ENCODE measurements at regions not wholly inside any gene's neighbourhood (a gene's known extent, or its start where the extent isn't known, plus 50 kb on each side); places are given as distances from the start of the nearest gene placed in this dataset.
"Not testable (repeated sequence)": the region's sequence is repeated elsewhere in the genome, so short reads cannot be mapped to it uniquely, and the experiment has no call there.

DNA sequence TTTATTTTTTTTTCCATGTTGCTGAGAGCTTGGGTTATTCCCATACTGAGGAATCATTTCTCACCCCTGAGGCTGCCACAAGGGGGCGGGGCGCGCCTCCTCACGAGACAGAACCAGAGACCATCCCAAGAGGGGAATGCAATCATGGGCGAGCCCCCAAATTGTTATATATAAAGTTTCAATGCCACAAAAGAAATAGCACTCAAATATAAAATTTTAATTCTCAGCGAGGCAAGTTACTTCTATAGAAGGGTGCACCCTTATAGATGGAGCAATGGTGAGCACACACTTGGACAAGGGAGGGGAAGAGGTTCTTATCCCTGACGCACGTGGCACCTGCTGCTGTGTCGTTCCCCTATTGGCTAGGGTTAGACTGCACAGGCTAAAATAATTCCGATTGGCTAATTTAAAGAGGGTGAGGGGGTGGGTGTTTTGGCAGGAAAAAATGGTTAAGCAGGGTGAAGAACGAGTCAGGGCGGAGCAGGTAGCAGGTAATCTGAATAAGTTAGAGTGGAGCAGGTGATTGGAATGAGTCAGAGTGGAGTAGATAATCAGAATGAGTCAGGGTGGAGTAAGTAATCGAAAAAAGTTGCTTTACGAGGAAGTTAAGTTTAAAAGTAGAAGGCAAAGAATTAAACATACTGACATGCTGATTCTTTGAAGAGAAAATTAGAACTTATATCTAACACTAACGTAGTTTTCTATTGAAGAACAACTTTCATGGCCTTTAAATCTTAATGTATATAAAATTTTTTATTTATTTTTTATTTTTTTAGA is 177.5 kb downstream of the MTCL1 start:
- DNase-seq, result no peak

DNA sequence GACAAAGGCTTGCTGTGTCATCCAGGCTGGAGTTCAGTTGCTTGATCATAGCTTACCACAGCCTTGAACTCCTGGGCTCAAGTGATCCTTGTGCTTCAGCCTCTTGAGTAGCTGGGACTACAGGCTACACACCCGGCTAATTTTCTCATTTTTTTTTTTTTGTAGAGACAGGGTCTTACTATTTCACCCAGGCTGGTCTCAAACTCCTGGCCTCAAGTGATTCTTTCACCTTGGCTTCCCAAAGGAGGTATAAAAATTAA is 178.0 kb downstream of the MTCL1 start:
- DNase-seq, result no peak

DNA sequence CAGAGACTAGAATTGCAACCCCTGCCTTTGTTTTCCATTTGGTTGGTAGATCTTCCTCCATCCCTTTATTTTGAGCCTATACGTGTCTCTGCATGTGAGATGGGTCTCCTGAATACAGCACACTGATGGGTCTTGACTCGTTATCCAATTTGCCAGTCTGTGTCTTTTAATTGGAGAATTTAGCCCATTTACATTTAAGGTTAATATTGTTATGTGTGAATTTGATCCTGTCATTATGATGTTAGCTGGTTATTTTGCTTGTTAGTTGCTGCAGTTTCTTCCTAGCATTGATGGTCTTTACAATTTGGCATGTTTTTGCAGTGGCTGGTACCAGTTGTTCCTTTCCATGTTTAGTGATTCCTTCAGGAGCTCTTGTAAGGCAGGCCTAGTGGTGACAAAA is 182.5 kb downstream of the MTCL1 start:
- not testable (repeated sequence) for DNase-seq

DNA sequence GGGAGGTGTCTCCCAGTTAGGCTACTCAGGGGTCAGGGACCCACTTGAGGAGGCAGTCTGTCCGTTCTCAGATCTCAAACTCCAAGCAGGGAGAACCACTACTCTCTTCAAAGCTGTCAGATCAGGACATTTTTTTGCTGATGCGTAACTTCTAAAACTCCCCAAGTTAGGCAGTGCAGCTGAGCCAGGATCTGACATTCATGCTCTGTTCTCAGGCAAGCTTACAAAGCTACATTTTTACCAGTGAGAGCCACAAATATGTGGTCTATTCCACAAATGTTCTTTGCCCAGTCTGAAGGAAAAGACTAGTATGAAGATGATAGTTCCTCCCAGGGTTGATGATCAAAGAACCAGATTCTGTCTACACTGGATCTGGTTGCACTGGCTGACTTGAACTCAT is 184.1 kb downstream of the MTCL1 start:
- no peak for DNase-seq

DNA sequence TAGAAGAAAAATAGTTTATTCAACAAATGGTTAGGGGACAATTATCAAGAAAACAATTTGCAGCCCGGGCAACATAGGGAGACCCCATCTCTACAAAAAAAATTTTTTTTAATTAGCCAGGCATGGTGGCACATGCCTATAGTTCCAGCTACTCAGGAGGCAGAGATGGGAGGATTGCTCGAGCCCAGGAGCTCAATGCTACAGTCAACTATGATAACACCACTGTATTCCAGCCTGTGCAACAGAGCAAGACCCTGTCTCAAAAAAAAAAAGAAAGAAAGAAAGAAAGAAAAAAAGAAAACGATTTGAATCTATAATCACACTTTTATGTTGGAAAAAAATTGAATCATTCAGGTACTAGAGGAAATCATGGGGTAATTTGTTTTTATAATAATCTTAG is 185.1 kb downstream of the MTCL1 start:
- not testable (repeated sequence) for DNase-seq

DNA sequence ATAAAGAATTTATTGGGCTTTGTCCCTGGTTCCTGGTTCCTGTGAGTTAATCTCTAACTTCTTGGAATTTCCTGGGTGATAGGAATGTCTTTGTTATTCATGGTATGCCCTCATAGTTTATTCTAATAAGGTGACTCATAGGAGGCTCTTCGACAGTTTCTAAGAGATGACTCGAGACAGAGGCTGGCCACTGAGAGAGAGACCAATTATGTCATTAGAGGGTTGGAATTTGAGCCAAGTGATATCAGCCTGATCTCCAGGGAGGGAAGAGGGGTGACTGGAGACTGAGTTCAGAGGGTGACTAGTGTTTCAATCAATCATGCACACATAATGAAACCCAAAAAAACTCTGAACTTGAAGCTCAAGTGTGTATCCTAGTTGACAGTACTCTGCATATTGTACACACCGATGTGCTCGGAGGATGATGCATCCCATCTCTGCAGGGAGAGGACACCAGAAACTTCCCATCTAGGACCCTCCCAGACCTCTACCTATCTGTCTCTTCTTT is 185.7 kb downstream of the MTCL1 start:
- DNase-seq, result no peak

DNA sequence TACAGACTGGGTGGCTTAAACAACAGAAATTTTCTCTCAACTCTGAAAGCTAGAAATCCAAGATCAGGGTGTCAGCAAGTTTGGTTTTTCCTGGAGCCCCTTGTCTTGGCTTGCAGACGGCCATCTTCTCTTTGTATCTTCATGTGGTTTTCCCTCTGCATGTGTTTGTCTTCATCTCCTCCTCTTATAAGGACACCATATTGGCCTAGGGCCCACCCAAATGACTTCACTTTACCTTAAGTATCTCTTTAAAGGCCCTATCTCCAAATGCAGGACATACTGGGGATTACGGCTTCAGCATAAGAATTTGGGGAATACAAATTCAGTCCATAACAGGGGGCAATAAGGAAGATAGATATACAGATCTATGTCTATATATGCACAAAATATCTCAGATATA is 187.9 kb downstream of the MTCL1 start:
- no peak for DNase-seq

DNA sequence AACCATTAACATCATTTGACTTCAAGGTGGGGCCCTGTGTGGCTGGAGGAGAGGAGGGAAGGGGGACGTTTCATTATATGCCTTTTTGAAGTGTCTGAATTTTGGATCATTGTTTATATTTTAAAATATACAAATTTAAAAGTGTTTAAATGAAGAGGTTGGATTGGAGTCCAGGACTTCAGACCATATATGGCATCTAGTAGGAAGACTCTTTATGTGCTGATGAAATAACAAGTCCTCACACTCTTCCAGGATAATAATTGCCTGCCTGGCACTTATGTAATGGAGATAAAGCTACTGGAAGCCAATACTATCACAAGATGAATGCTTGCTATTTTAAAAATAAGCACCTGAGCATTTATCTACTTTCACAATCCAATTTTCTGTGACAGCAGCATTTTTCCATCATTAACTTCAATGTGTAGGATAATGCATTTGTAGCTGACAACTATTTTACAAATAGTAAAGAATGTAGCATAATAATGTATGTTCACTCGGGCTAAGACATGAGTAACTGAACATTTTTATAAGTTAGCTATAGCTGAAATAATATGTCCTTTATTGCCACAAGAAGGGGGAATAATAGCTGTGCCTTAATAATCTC is 188.4 kb downstream of the MTCL1 start:
- DNase-seq, result no peak

DNA sequence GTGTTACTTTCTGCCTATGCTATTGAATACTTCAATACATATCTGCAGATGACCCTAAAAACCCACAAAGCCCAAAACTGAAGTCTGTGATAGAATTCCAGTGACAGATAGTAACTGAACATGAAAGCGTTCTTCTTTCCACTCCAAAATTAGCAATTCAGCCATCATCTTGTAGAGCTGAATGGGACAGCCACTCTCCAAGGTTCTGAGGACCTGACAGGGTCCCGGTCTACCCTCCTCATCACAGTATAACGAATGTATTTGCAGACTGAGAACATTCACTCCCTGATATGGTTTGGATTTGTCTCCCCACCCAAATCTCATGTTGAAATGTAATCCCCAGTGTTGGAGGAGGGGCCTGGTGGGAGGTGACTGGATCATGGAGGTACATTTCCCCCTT is 189.5 kb downstream of the MTCL1 start:
- no peak for DNase-seq

DNA sequence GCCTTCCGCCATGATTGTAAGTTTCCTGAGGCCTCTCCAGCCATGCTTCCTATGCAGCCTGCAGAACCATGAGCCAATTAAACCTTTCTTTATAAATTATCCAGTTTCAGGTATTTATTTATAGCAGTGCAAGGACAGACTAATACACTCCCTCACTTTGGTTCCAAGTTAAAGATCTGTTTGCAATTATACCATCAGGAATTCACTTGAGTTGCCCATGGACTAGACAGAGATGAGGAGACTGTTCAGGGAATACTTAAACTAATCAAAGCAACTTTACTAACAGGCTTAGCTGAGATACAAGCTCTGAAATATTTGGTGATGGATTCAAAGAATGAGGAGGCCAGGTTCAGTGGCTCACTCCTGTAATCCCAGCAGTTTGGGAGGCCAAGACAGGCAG is 190.0 kb downstream of the MTCL1 start:
- DNase-seq, result no peak

DNA sequence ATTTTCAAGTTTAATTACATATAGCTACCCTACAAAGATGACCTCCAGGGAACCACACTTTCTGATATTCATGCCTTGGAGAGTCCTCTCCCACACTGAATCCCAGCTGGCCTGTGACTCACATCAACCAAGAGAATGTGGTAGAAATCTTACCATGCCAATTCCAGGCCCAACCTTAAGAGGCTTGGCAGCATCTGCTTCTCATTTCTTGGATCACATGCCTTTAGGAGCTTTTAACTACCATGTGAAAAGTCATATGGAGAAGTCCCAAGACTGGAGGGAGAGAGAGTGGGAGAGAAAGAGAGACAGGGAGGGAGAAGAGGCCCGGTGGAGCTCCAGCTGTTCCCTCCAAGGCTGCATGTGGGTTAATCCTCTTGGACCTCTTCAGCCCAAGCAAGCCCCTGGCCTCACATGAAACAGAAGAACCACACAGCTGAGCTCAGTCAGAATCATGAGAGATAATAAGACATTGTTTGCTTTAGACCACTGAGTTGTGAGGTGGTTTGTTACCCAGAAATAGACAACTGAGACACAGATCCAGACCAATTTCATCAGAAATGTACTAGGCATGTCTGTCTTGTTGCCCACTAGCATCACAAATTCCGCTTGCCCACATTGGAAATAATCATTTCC is 190.7 kb downstream of the MTCL1 start:
- DNase-seq, result no peak

DNA sequence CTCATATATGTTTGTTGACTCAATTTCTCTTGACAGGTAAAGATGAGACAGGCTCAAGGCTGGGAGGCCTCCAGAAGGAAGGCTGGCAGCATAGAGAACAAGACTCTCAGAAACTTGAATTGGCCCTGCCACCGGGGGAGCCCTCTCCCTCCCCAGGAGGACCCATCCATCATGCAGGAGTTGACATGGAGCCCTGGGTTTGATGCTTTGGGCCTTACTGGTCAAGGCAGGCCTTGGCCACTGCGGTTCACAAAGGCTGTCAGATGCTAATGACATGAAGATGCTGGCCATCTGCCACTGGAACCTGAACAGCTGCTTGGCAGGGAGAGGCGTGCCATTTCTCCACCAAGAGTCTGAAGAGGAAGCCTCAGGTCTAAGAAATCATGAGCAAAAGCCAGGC is 193.6 kb downstream of the MTCL1 start:
- DNase-seq, result no peak

DNA sequence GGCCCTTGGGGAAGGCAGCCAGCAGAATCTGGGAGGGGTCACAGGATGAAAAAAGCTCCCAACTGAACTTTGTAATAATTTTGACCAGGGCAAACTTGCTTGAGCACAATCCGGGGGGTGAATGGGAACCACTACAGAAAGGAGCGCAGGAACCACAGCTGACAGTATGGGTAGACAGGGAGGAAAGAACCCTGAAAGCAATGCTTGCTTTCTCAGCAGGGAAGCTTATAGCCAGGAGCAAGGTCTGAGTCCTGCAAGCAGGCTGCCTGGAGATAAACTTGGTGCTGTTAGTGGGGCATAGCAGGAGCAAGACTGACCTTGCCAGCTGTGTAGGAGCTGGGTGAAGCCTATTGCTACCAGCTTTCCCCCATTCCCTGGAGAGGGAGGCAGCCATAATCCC is 195.2 kb downstream of the MTCL1 start:
- no peak for DNase-seq

DNA sequence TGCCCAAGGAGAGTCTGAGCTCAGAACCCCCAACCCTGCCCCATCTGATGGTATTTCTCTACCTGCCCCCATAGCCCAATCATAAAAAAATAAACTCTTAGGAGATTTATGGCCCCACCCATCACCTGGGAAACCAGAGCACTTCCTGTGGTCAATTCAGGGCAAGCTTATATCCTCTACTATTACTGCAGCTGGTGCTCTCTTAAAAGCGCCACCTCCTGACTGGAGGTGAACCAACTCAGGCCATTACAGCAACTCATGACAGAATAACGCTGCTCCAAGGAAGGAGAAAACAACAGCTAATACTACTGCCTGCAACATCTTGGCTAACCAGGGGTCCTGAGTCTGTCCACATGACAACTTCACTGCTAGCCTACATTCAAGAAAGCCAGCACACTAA is 195.7 kb downstream of the MTCL1 start:
- DNase-seq, result no peak

DNA sequence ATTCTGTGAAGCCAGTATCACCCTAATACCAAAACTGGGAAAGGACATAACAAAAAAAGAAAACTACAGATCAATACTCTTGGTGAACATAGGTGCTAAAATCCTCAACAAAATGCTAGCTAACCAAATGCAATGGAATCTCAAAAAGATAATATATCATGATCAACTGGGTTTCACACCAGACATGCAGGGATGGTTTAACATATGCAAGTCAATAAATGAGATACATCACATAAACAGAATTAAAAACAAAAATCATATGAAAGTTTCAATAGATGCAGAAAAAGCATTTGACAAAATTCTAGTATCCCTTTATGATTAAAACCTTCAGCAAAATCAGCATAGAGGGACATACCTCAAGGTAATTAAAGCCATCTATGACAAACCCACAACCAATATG is 198.2 kb upstream of the NDUFV2 start:
- no peak for DNase-seq

DNA sequence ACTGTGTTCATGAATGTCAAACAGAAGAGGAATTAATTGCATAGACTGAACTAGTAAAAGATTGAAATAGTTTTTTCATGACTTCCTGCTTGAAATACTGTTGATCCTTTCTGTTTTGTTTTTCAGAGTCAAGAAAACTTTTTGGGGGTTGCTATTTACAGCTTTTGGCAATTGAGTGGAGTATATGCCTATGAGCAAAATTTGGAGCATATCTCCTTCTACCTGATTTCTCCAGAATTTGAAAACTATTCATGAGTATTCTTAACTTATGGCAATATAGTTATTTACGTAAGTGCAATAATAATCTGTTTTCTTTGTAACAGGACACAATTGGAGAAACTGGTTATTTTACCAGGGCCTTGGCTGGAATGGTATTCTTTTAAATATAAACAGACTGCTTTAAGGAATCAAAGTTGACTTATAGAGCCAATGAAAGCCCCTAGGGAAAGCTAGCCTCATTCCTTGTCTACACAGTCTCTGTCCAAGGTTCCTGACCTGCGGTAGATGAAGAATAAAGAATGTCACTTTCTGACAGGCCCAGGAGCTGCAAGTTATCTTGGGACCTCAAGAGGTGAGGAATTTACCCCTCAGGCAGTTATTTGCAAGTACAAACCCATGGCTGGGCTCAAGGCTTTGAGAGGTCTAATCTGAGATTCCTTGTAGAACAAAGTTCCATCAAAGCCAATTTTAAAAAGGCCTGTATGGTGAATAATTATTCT is 193.5 kb upstream of the NDUFV2 start:
- no peak for DNase-seq

DNA sequence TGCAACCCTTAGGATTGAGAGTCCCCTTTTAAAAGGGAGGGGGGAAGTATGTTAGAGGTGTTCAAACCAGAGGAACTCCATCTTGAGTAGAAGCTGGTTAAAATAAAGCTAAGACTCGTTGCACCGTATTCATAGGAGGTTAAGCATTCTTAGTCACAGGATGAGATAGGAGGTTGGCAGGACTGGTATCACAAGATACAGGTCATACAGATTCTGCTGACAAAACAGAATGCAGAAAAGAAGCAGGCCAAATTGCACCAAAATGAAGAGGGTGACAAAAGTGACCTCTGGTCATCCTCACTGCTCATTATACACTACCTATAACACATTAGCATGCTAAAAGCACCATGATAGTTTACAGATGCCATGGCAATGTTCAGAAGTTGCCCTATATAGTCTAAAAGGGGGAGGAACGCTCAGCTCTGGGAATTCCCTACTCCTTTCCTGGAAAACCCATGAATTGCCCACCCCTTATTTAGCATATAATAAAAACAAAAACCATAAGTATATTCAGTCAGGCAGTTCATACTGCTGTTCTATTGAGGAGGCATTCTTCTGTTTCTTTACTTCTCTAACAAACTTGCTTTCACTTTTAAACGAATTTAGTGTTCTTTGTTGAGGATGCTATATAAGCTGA is 192.2 kb upstream of the NDUFV2 start:
- DNase-seq, result no peak

DNA sequence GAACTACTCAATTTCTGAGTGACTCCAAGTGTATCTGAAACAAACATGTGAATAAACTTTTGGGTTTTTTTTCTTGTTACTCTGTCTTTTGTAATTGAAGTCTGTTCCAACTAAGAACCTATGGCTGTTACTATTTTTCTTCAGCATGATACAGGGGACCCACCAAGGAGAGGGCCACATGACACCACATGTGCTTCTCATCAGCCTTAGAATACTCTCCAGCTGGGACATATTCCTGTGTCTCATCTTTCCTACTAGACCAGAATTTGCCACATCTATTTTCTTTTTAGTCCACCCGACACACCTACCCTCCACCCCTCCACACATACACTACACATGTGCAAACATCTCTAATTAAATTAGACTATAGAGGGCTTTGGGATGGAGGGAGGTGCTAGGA is 191.7 kb upstream of the NDUFV2 start:
- no peak for DNase-seq

DNA sequence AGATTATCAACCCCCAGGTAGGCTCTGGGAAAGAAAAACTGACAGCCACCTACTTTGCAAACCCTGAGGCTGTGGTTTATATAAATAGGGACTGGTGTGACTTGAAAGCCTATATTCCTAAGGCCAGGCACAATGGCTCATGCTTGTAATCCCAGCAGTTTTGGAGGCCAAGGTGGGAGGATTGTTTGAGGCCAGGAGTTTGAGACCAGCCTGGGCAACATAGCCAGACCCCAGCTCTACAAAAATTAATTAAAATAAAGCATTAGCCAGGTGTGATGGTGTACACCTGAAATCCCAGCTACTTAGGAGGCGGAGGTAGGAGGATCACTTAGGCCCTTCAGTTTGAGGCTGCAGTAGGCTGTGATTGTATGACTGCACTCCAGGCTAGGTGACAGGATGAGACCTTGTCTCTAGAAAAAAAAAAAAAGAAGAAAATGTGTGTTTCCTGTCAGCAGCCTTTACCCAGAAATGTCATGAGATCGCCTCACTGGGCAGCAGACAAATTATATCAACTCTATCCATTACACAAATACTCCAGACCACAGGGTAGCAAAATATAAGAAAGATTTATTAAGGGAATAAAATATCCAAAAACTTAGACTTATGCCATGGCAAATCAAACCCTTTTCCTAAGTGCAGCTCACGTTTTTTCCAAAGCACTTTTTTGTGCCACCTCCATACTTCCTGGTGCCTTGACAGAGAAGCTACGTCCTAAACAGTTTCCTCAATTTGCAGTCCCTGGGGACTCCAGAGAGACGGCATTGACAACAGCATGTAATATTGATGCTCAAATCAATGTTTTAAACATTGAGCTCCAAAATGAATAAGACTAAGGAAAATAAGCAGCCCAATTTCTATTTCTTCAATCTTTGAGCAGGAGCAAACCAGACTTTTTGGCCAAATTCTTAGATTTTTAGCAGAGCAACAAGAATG is 190.8 kb upstream of the NDUFV2 start:
- DNase-seq, result no peak

DNA sequence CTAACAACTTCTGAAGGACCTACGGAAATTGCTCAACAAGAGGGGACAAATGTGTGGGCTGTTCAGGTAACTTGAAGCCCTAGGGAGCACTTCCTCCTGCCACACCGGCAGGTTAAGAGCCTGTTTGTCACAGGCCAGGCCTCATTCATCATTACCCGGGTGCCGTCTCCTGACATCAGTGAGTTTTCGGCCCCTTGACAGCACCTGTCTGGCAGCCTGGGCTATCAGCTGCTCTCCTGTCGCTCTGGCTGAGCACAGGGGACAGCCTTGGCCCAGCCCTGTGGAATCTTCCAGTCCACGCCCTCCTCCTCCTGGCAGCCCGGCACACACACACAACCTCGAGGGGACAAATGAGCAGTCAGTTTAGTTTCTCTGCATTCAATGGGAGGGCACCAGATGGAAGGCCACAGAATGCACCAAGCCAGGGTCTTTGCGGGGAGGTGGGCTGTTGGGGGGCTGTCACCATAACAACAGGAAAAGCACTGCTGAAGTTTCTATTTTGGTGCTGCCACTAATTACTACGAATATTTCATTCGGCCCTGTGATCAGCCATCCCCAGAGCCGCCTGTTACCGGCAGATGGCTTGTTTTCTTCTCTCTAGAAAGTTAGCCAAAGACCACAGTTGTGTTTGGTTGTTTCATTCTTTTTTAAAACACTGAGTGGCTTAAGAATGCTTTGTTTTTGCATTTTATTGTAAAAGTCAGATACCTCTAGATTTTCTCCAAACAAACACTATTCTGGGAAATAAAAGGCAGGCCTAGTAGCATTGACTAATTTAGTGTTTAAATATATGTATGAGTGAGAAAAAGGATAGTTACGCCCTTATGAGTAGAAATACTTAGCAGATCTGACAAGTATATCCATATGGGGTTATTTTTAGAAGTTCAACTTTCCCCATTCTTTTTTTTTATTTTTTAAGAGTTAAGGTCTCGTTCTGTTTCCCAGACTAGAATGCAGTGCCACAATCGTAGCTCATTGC is 189.9 kb upstream of the NDUFV2 start:
- no peak for DNase-seq

All from NCI-H2081 treated with DMSO at 0.1 percent for 48 hours (cell line).